Medulla oblongata (tissue), 1 donor: ENCODE measurements at regions not wholly inside any gene's neighbourhood (a gene's known extent, or its start where the extent isn't known, plus 50 kb on each side); places are given as distances from the start of the nearest gene placed in this dataset.

Source experiments
- DNase-seq: peaks from one replicate; pipeline ENCODE4 v3.0.0-alpha.2; 2015; ENCODE audit errors: extremely low spot score

GRCh38 chr2:219997341-219997851 is 370.0 kb downstream of the SLC4A3 start:
- DNase-seq = peak; percentile 45

- no peak for DNase-seq
Observed at GRCh38 chr2:219998107-219998506, 370.7 kb downstream of the SLC4A3 start.

- no peak for DNase-seq
Observed at GRCh38 chr2:219998714-219999227, 371.3 kb downstream of the SLC4A3 start.

DNA sequence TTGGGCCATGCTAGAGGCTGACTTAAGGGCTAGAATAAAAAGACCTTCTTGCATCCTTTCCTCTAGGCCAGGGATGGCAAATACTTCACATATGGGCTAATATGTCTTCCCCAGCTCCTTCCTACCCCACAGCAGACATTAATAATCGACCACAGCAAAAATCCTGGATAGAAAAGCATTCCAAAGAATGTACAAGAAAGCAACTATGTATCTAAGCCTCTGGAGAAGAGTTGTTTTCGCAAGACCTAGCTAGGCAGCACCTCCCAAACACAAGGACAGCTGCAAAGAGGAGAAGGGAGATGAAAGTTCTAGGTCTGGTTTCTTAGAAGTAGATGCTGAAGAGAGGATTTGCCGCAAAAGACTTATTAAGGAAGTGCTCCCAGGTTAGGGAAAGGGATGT is 372.6 kb downstream of the SLC4A3 start:
- DNase-seq = no peak

GRCh38 chr2:220000586-220000985 is 373.2 kb downstream of the SLC4A3 start:
- no peak for DNase-seq

GRCh38 chr2:220001751-220002150 is 374.3 kb downstream of the SLC4A3 start:
- no peak for DNase-seq

GRCh38 chr2:220002251-220002650 is 374.8 kb downstream of the SLC4A3 start:
- no peak for DNase-seq

DNA sequence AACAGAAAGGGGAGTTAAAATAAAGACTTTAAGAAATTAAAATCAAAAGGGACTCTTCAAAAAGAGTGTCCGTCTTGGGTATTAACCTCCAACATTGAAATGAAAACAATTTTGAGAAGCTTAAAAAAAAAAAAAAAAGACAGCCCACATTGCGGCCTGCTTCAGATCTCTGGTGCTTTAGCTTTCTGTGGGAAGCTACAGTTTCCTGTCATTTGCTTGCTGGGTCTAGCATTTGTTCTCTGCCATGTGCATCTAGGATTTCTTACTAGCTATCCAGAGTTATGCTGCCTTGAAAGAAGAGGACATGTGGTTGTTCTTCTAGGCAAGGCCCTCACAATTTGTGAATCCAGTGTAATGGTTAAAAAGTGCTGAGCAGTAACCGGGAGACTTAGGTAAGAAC is 375.3 kb downstream of the SLC4A3 start:
- no peak for DNase-seq

DNA sequence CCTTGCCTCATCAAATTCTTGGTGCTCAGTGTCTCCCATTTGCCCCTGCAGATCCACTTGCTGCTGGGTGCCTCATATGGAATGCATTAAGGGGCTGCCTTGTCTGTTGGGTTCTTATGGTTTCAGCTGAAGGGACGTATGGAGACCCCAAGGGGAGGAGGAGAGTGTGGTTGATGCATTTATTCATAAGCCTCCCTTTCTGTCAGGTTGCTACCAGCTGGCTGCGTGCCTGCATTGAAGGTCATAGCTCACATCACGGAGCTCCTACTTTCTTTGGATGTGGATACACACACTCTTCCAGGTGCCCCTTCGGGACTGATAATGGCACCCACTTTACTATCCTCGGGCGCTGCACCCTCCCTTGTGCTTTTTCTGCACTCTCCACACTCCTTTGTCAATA is 377.9 kb downstream of the SLC4A3 start:
- DNase-seq = no peak

DNA sequence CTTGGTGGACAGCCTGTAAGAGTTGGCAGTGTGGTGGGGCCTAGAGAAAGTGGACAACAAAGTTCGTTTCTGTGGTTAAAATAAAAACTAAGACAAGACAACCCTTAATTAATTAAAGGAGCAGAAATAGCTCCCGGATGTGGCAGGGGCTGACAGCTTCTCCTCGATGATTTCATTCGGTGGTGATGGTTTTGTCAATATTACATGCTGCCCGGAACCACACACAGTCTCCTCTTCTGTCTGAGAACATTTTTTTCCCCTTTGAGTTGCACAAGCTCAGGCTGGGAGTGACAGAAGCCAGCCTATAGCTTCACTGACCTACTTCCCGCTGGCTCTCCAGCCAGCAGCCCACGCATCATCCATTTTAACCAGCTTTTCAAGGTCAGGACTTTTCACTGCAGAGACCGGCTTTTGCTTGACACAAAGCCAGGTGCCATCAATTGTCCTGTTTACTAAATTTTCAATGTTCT is 378.8 kb downstream of the SLC4A3 start:
- DNase-seq = peak; percentile 5

GRCh38 chr2:220011859-220012258 is 384.4 kb downstream of the SLC4A3 start:
- DNase-seq = no peak

- no peak for DNase-seq
Observed at GRCh38 chr2:220014961-220015360, 387.5 kb downstream of the SLC4A3 start.

DNA sequence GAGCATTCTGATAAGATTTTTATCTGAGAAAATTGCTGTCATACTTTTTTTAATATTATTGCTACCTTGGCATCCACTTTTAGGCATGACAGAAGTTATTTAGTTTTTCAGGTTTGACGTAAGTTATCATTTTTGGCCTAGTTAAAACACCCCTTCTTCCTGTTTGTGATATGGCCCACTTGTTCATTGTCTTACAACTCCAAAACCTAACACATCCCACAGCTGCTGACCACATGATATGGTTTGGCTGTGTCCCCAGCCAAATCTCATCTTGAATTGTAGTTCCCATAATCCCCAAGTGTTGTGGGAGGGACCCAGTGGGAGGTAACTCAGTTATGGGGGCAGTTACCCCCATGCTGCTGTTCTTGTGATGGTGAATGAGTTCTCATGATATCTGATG is 388.1 kb downstream of the SLC4A3 start:
- no peak for DNase-seq

GRCh38 chr2:220025207-220025606 is 397.8 kb downstream of the SLC4A3 start:
- no peak for DNase-seq

DNA sequence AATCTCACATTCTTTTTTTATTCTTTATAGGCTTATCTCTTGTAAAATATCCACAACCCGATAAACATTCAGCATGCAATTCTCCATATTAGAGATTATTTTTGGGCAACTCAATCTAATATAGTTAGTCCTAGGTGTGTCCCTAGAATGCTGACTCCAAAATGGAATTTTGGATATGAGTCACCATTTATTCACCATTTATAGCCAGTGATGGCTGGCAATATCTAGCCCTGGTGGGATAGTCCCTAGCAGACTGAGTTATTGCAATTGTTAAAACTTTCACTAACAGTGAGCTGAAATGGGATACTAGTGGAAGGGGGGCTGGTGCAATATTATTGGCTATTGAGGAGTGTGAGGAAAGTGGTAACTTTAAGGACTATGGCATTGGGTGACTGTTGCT is 401.6 kb downstream of the SLC4A3 start:
- DNase-seq = no peak

DNA sequence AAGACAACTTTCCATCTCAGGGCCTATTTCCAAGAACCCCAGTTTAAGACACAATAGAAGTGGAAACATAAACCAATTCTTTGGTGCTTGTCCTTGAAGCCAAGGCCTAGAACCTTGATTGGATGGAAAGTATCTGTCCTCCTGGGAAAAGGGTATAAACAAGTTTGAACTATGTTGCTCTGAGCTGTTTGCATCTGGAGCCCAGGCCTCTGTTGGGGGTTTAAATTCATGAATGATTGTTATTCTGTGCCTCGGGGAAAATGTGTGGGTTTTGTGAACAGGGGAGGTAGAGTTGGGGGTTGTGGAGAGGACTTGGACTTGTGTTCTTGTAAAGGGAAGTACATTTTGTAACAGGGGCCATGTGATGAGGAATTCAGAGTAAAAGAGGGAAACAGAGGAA is 406.1 kb downstream of the SLC4A3 start:
- no peak for DNase-seq

DNA sequence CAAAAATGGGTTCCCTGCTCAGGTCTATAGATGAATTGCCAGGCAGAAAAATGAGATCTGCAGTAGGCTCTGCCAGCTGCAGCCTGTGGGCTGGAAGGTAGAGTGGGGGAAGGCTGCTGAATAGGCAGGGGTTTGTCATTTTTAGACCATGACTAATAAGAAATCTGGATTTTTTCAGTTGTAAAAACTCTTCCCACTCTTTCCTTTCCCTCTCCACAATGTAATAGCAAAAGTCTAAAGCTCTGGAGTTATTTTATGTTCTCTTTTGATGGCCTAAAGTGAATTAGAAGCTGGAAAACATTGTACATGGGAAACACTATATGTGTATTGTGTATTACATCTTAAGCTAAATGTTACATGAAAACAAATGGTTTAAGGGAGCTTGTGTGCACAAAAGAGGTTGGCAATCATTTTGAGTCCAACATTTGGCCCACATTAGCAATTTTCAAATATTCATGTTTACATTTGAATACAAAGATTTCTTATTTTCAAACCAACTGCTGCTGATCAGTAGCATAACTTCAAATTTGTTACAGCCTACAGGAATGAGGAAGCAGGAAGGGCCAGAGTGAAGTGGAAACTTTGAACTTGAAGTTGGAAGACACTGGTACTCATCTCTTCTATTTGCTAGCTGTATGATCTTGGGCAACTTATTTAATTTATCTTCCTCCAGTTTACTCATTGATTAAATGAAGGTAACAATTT is 407.1 kb downstream of the SLC4A3 start:
- DNase-seq = no peak

GRCh38 chr2:220036431-220036830 is 409.0 kb downstream of the SLC4A3 start:
- no peak for DNase-seq

DNA sequence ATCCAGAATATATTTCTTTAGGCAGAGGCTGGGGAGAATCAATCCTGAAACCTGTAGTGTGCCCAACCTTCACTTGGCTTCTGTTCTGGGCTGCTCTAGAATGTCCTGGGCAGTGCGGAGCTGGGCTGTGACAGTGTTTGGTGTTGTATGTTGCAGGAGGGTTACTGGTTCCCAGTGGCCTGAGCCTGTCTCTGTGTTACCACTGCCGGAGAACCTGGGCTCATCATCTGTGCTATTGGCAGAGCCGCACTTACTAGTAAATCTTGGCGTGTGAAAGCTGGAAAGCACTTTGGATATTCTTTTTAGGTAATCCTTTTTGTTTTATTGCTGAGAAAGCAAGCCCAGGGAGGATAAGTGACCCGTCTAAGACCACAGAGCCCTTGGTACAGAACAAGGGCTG is 412.9 kb downstream of the SLC4A3 start:
- no peak for DNase-seq

DNA sequence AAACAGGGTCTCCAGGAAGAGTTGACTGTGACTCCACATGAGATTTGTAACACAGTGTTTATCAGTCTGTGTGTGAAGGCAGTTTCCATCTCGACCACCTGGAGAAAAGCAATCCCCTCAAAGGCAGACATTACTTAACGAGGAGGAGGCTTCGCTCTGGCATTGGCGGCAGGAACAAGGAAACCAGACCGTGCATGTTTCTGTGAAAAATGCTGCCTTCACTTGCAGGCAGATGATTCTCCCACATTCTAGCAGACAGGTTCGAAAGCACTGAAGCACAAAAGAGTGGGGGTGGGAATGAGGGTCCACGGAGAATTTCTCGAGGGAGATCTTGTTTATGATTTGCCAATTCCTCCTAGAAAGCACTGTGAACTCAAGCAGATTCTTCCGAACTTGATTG is 414.0 kb downstream of the SLC4A3 start:
- DNase-seq = no peak

GRCh38 chr2:220043155-220043989 is 415.9 kb downstream of the SLC4A3 start:
- no peak for DNase-seq

GRCh38 chr2:220043990-220044335 is 416.5 kb downstream of the SLC4A3 start:
- no peak for DNase-seq

DNA sequence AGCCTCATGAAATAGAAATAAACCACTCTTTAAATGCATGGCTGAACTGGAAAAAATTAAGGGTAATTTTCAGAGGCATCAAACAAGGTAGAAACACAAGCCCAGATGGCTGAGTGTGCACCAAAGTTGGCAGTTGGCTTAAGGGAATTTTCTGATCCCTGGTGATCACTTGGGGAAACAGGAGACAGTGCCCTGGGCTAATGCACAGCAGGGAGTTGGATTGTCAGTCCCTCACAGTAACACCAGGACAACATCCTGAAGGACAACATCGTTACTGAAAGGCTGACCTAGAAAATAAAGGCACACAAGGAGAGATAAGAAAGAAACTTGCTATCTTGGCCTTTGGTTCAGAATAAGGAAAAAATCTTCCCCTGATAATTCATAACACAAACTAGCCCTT is 417.0 kb downstream of the SLC4A3 start:
- no peak for DNase-seq
